Upper lobe of right lung (tissue), 1 donor: ENCODE measurements at regions not wholly inside any gene's neighbourhood (a gene's known extent, or its start where the extent isn't known, plus 50 kb on each side); places are given as distances from the start of the nearest gene placed in this dataset.

Experiments used
- ATAC-seq: fragments of 200-7000 bp; cut with Tn5 transposase; one replicate; pipeline ENCODE4 v1.9.1; 2020; ENCODE audit warnings: mild to moderate bottlenecking, moderate library complexity
- DNase-seq: peaks from one replicate; pipeline ENCODE4 v3.0.0-alpha.2; 2020
- H3K27ac ChIP-seq: fragments of 200-600 bp; one replicate; pipeline ENCODE4 v1.8.0; 2022
- H3K27me3 ChIP-seq: fragments of 200-600 bp; one replicate; pipeline ENCODE4 v1.8.0; 2022; ENCODE audit warnings: mild to moderate bottlenecking
- H3K36me3 ChIP-seq: fragments of 200-600 bp; one replicate; pipeline ENCODE4 v1.8.0; 2022
- H3K4me1 ChIP-seq: fragments of 200-600 bp; one replicate; pipeline ENCODE4 v1.8.0; 2022
- H3K4me3 ChIP-seq: fragments of 200-600 bp; one replicate; pipeline ENCODE4 v1.8.0; 2022; ENCODE audit warnings: mild to moderate bottlenecking
- H3K9me3 ChIP-seq: fragments of 200-600 bp; one replicate; pipeline ENCODE4 v1.8.0; 2022
- CTCF ChIP-seq: fragments of 200-600 bp; IDR thresholded peaks from one replicate; pipeline ENCODE4 v1.8.0; 2022; ENCODE audit warnings: antibody characterized with exemption
- intact Hi-C: fragments of 100-400 bp; cut with DNase I; formaldehyde crosslinking; loops from one replicate; pipeline ENCODE4 v1.11.0; 2022
- donor health status: DM: no; HTN: yes; CAD: no; lungs with severe emphysema.

- Histone ChIP-seq H3K27ac (no peak overlapping the region), H3K4me1 (peaks cover 10% of the 10 kb centered on the region), H3K36me3 (no peaks in the 10 kb centered on the region), H3K4me3 (no peak overlapping the region), H3K9me3 (no peaks in the 10 kb centered on the region), H3K27me3 (no peaks in the 10 kb centered on the region)
- DNase-seq (no peak), ATAC-seq (no peak)
- intact Hi-C loops = no loop called here
- TF ChIP-seq CTCF = no peak
Measured at GRCh38 chr15:36358523-36358922, 220.9 kb upstream of the CDIN1 start.

- peaks cover 10% of the 10 kb centered on the region for H3K4me1 ChIP-seq
- TF ChIP-seq CTCF = no peak
- DNase-seq (no peak), ATAC-seq (no peak)
- no peaks in the 10 kb centered on the region for H3K9me3 ChIP-seq
- H3K4me3 ChIP-seq = no peak overlapping the region
- intact Hi-C loops = no loop called here
- H3K27ac ChIP-seq = no peak overlapping the region
- no peaks in the 10 kb centered on the region for H3K36me3 ChIP-seq
- no peaks in the 10 kb centered on the region for H3K27me3 ChIP-seq
Measured at GRCh38 chr15:36359286-36359685, 220.1 kb upstream of the CDIN1 start.

- intact Hi-C loops = no loop called here
Measured at GRCh38 chr15:36361351-36361870, 218.0 kb upstream of the CDIN1 start.

GRCh38 chr15:36362509-36362915, 216.9 kb upstream of the CDIN1 start:
- Histone ChIP-seq H3K9me3 (no peaks in the 10 kb centered on the region), H3K27me3 (no peaks in the 10 kb centered on the region), H3K27ac (no peak overlapping the region), H3K4me1 (peaks cover 1% of the 10 kb centered on the region), H3K4me3 (no peak overlapping the region), H3K36me3 (no peaks in the 10 kb centered on the region)
- ATAC-seq (no peak), DNase-seq (no peak)
- intact Hi-C loops = no loop called here
- TF ChIP-seq CTCF = no peak

More at GRCh38 chr15:36361351-36361870, 218.0 kb upstream of the CDIN1 start:
- no peak for TF ChIP-seq CTCF
- Histone ChIP-seq H3K4me1 (peaks cover 10% of the 10 kb centered on the region), H3K4me3 (no peak overlapping the region), H3K27me3 (no peaks in the 10 kb centered on the region), H3K9me3 (no peaks in the 10 kb centered on the region), H3K27ac (no peak overlapping the region), H3K36me3 (no peaks in the 10 kb centered on the region)
- DNase-seq (no peak), ATAC-seq (no peak)

- TF ChIP-seq CTCF = no peak
- no peak overlapping the region for H3K27ac ChIP-seq
- DNase-seq (no peak), ATAC-seq (no peak)
- no peaks in the 10 kb centered on the region for H3K4me1 ChIP-seq
- H3K4me3 ChIP-seq = no peak overlapping the region
- intact Hi-C loops = no loop called here
- H3K9me3 ChIP-seq = no peaks in the 10 kb centered on the region
- no peaks in the 10 kb centered on the region for H3K36me3 ChIP-seq
- H3K27me3 ChIP-seq = no peaks in the 10 kb centered on the region
Measured at GRCh38 chr15:36363335-36363734, 216.1 kb upstream of the CDIN1 start.

- Histone ChIP-seq H3K27ac (no peak overlapping the region), H3K9me3 (no peaks in the 10 kb centered on the region), H3K4me1 (no peaks in the 10 kb centered on the region), H3K36me3 (no peaks in the 10 kb centered on the region), H3K27me3 (no peaks in the 10 kb centered on the region), H3K4me3 (no peak overlapping the region)
- TF ChIP-seq CTCF = no peak
- ATAC-seq (no peak), DNase-seq (no peak)
- intact Hi-C loops = no loop called here
Measured at GRCh38 chr15:36364377-36364776, 215.0 kb upstream of the CDIN1 start.
